Panc1 (cell line): ENCODE measurements at regions not wholly inside any gene's neighbourhood (a gene's known extent, or its start where the extent isn't known, plus 50 kb on each side); places are given as distances from the start of the nearest gene placed in this dataset.

Experiments used
- ATAC-seq: fragments of 200-7000 bp; cut with Tn5 transposase; 2 replicates; pipeline ENCODE4 v1.9.1; 2020; ENCODE audit warnings: mild to moderate bottlenecking, moderate library complexity
- BruUV-seq: library from RNA; stranded (reverse); fragments of 400-500 nt; replicated peaks from 2 replicates; lab custom pipeline; 2021; lab: Mats Ljungman, UMichigan
- CTCF ChIA-PET: fragments of 300-600 bp; sonication (Branson Sonifier 250); formaldehyde crosslinking; loops from one replicate; lab custom pipeline; 2022; ENCODE audit warnings: antibody characterized with exemption; lab: Charles Lee
- POLR2A ChIA-PET: fragments of 300-600 bp; sonication (Branson Sonifier 250); formaldehyde crosslinking; loops from one replicate; lab custom pipeline; 2022; ENCODE audit warnings: antibody characterized with exemption; lab: Charles Lee
- DNase-seq: peaks from one replicate; pipeline ENCODE4 v3.0.0-alpha.2; 2010; ENCODE audit warnings: low read depth, low spot score
- H3K27ac ChIP-seq: 2 replicates; pipeline ENCODE4 v1.5.1; 2011; ENCODE audit warnings: mild to moderate bottlenecking, low read length, inconsistent platforms
- H3K27me3 ChIP-seq: fragments of 200-500 bp; sonication (Bioruptor generic); 2 replicates; pipeline ENCODE4 v1.6.0; 2014; ENCODE audit warnings: low read length, inconsistent platforms; ENCODE audit not compliant: control insufficient read depth, insufficient read depth
- H3K36me3 ChIP-seq: fragments of 200-500 bp; sonication (Bioruptor generic); 2 replicates; pipeline ENCODE4 v1.5.1; 2014; ENCODE audit warnings: inconsistent platforms, mild to moderate bottlenecking, low read length, moderate library complexity; ENCODE audit not compliant: control insufficient read depth, insufficient read depth
- H3K4me1 ChIP-seq: 2 replicates; pipeline ENCODE4 v1.5.1; 2011; ENCODE audit warnings: inconsistent platforms, mild to moderate bottlenecking, low read length, moderate library complexity; ENCODE audit not compliant: control insufficient read depth, insufficient read depth
- H3K4me3 ChIP-seq, 2 experiments: 2 replicates each; pipeline ENCODE4 v1.5.1; 2011 to 2012; ENCODE audit warnings: low read depth in 2 of 2, low read length in 2 of 2, mild to moderate bottlenecking in 2 of 2, inconsistent platforms in 1 of 2, moderate library complexity in 1 of 2
- H3K9me3 ChIP-seq: fragments of 200-500 bp; sonication (Bioruptor generic); 2 replicates; pipeline ENCODE4 v1.5.1; 2014; ENCODE audit warnings: low read depth, mild to moderate bottlenecking, inconsistent platforms, low read length, moderate library complexity; ENCODE audit not compliant: control insufficient read depth, insufficient read depth
- POLR2AphosphoS5 ChIP-seq: IDR thresholded peaks from 2 replicates; pipeline ENCODE4 v1.6.1; 2012; ENCODE audit warnings: mild to moderate bottlenecking, low read depth, low read length, moderate library complexity
- SIN3A ChIP-seq: IDR thresholded peaks from 2 replicates; pipeline ENCODE4 v1.6.1; 2012; ENCODE audit warnings: low read depth, mild to moderate bottlenecking, low read length, moderate library complexity, borderline replicate concordance; ENCODE audit not compliant: insufficient read depth
- TCF7L2 ChIP-seq: IDR thresholded peaks from 2 replicates; pipeline ENCODE4 v1.6.1; 2011; ENCODE audit warnings: mild to moderate bottlenecking, low read depth, low read length, inconsistent platforms
- in situ Hi-C: cut with HindIII; loops from 2 replicates; pipeline ENCODE4 v1.10.0; 2016; ENCODE audit warnings: low sequenced_read_pairs, low pct_unique_long_range_greater_than_20kb
- intact Hi-C: fragments of 100-400 bp; cut with micrococcal nuclease; formaldehyde crosslinking; loops from one replicate; pipeline ENCODE4 v1.10.0; 2022; ENCODE audit not compliant: unreplicated experiment
- TF ChIP-seq, protein P1 (sequence below): fragments of 450-650 bp; IDR thresholded peaks from 2 replicates; pipeline ENCODE4 v1.5.1; 2017; ENCODE audit warnings: mild to moderate bottlenecking
- TF ChIP-seq, protein P2 (sequence below), 2 experiments: IDR thresholded peaks; 2 replicates each; pipeline ENCODE4 v1.6.1; 2011 to 2012; ENCODE audit warnings: low read depth in 2 of 2, control low read depth in 1 of 2, low read length in 1 of 2, mild to moderate bottlenecking in 1 of 2, moderate library complexity in 1 of 2; ENCODE audit not compliant: insufficient read depth in 1 of 2

DNA sequence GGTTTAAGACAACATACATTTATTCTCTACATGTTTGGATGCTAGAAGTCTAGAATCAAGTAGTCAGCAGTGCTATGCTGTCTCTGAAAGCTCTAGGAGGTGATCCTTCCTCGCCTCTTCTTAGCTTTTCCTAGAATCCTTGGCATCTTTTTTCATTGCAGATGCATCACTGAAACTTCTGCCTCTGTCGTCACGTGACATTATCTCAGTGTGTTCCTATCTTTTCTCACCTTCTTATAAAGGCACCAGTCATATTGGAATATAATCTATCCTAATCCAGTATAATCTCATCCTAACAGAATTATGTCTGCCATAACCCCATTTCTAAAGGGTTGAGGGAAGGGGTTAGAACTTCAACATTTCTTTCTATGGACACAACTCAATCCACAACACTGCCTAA lies 851.2 kb upstream of the CRIM1 start:
- Histone ChIP-seq H3K4me3 (no peak overlapping the region), H3K9me3 (no peaks in the 10 kb centered on the region), H3K36me3 (no peaks in the 10 kb centered on the region), H3K4me1 (no peaks in the 10 kb centered on the region), H3K27ac (no peak overlapping the region), H3K27me3 (no peaks in the 10 kb centered on the region)
- ATAC-seq (no peak), DNase-seq (no peak)
- in situ Hi-C loops, result no loop called here
- intact Hi-C loops, result no loop called here
- ChIA-PET CTCF (no interaction called here), POLR2A (no interaction called here)
- no peak for TF ChIP-seq TCF7L2
- TF ChIP-seq SIN3A, result no peak
- TF ChIP-seq, protein P1, sequence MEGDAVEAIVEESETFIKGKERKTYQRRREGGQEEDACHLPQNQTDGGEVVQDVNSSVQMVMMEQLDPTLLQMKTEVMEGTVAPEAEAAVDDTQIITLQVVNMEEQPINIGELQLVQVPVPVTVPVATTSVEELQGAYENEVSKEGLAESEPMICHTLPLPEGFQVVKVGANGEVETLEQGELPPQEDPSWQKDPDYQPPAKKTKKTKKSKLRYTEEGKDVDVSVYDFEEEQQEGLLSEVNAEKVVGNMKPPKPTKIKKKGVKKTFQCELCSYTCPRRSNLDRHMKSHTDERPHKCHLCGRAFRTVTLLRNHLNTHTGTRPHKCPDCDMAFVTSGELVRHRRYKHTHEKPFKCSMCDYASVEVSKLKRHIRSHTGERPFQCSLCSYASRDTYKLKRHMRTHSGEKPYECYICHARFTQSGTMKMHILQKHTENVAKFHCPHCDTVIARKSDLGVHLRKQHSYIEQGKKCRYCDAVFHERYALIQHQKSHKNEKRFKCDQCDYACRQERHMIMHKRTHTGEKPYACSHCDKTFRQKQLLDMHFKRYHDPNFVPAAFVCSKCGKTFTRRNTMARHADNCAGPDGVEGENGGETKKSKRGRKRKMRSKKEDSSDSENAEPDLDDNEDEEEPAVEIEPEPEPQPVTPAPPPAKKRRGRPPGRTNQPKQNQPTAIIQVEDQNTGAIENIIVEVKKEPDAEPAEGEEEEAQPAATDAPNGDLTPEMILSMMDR, result no peak
- no peak for TF ChIP-seq POLR2AphosphoS5
- TF ChIP-seq, protein P2, sequence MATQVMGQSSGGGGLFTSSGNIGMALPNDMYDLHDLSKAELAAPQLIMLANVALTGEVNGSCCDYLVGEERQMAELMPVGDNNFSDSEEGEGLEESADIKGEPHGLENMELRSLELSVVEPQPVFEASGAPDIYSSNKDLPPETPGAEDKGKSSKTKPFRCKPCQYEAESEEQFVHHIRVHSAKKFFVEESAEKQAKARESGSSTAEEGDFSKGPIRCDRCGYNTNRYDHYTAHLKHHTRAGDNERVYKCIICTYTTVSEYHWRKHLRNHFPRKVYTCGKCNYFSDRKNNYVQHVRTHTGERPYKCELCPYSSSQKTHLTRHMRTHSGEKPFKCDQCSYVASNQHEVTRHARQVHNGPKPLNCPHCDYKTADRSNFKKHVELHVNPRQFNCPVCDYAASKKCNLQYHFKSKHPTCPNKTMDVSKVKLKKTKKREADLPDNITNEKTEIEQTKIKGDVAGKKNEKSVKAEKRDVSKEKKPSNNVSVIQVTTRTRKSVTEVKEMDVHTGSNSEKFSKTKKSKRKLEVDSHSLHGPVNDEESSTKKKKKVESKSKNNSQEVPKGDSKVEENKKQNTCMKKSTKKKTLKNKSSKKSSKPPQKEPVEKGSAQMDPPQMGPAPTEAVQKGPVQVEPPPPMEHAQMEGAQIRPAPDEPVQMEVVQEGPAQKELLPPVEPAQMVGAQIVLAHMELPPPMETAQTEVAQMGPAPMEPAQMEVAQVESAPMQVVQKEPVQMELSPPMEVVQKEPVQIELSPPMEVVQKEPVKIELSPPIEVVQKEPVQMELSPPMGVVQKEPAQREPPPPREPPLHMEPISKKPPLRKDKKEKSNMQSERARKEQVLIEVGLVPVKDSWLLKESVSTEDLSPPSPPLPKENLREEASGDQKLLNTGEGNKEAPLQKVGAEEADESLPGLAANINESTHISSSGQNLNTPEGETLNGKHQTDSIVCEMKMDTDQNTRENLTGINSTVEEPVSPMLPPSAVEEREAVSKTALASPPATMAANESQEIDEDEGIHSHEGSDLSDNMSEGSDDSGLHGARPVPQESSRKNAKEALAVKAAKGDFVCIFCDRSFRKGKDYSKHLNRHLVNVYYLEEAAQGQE (IDR thresholded peaks at IDR 0.05; ENCODE audit: insufficient read depth in 1 of 2, low read depth in 2 of 2, low read length in 1 of 2), result no peak
- no TSS peak for BruUV-seq

DNA sequence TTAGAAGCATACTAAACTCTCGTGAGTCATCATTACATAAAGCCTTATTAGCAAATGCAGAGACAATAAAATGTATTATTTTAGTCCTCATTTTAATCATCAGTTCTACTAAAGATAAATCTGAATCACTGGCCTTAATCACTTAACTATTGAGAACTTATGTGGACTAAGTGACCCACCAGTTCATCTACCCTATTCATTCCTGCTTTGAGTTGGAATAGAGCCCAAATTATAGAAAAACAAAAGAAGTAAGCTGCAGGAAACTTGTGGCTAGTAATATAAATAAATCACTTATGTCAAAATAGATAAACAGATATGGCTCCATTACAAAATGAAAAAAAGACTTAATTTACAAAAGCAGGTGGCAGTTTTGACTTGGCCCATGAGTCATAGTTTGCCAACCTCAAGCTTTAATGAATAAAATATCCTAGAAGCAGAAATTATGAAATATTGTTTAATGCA lies 851.8 kb upstream of the CRIM1 start:
- no peaks in the 10 kb centered on the region for H3K27me3 ChIP-seq
- H3K27ac ChIP-seq, result no peak overlapping the region
- intact Hi-C loops, result no loop called here
- ChIA-PET CTCF (no interaction called here), POLR2A (no interaction called here)
- BruUV-seq, result no TSS peak
- in situ Hi-C loops, result no loop called here
- no peak for TF ChIP-seq POLR2AphosphoS5
- TF ChIP-seq, protein P2 (IDR thresholded peaks at IDR 0.05; ENCODE audit: insufficient read depth in 1 of 2, low read depth in 2 of 2, low read length in 1 of 2), result no peak
- TF ChIP-seq, protein P1, result no peak
- TF ChIP-seq TCF7L2, result no peak
- no peak for TF ChIP-seq SIN3A
- no peaks in the 10 kb centered on the region for H3K4me1 ChIP-seq
- no peak overlapping the region for H3K4me3 ChIP-seq
- DNase-seq (no peak), ATAC-seq (no peak)
- H3K36me3 ChIP-seq, result no peaks in the 10 kb centered on the region
- no peaks in the 10 kb centered on the region for H3K9me3 ChIP-seq
